Neural cell (in vitro differentiated cells): ENCODE measurements at regions not wholly inside any gene's neighbourhood (a gene's known extent, or its start where the extent isn't known, plus 50 kb on each side); places are given as distances from the start of the nearest gene placed in this dataset.

ENCODE experiments used
- H2AFZ ChIP-seq: fragments of 200-600, 300-800 bp; sonication (generic), shearing (Covaris generic); 2 replicates; pipeline ENCODE4 v1.6.0; 2014; ENCODE audit warnings: low read depth, mild to moderate bottlenecking, antibody characterized with exemption, low read length, moderate library complexity
- H3F3A ChIP-seq: fragments of 200-600 bp; shearing (Covaris generic); 2 replicates; pipeline ENCODE4 v1.6.1; 2016; ENCODE audit warnings: mild to moderate bottlenecking, moderate library complexity, mixed read lengths, antibody characterized with exemption, low read length; ENCODE audit not compliant: insufficient read depth, poor library complexity, severe bottlenecking
- H3K27ac ChIP-seq: fragments of 200-600, 300-800 bp; sonication (generic), shearing (Covaris generic); 2 replicates; pipeline ENCODE4 v1.5.1; 2014; ENCODE audit warnings: mild to moderate bottlenecking, low read length, moderate library complexity
- H3K27me3 ChIP-seq: fragments of 300-800, 200-600 bp; sonication (generic), shearing (Covaris generic); 2 replicates; pipeline ENCODE4 v1.6.0; 2014; ENCODE audit warnings: mild to moderate bottlenecking, low read depth, low read length, moderate library complexity; ENCODE audit not compliant: insufficient read depth
- H3K36me3 ChIP-seq: fragments of 300-800, 200-600 bp; sonication (generic), shearing (Covaris generic); 2 replicates; pipeline ENCODE4 v1.5.1; 2014; ENCODE audit warnings: mild to moderate bottlenecking, antibody characterized with exemption, low read length, moderate library complexity; ENCODE audit not compliant: insufficient read depth
- H3K4me2 ChIP-seq: fragments of 300-800, 200-600 bp; sonication (generic), shearing (Covaris generic); 2 replicates; pipeline ENCODE4 v1.6.0; 2014; ENCODE audit warnings: mild to moderate bottlenecking, low read length
- H3K4me3 ChIP-seq: fragments of 300-800, 200-600 bp; sonication (generic), shearing (Covaris generic); 2 replicates; pipeline ENCODE4 v1.5.1; 2014; ENCODE audit warnings: mild to moderate bottlenecking, low read length, moderate library complexity
- H3K79me2 ChIP-seq: fragments of 200-600 bp; shearing (Covaris generic); replicated peaks from 2 replicates; pipeline ENCODE4 v1.6.0; 2014; ENCODE audit warnings: mild to moderate bottlenecking, low read length, moderate library complexity; ENCODE audit not compliant: insufficient read depth
- H3K9ac ChIP-seq: fragments of 300-800, 200-600 bp; sonication (generic), shearing (Covaris generic); 2 replicates; pipeline ENCODE4 v1.6.1; 2016; ENCODE audit warnings: mild to moderate bottlenecking, low read length, mixed read lengths
- H3K9me2 ChIP-seq: fragments of 200-600 bp; shearing (Covaris generic); 2 replicates; pipeline ENCODE4 v1.6.1; 2016; ENCODE audit warnings: mild to moderate bottlenecking, low read length, mixed read lengths; ENCODE audit not compliant: insufficient read depth
- H3K9me3 ChIP-seq: fragments of 200-600, 300-800 bp; sonication (generic), shearing (Covaris generic); 2 replicates; pipeline ENCODE4 v1.6.1; 2016; ENCODE audit warnings: mild to moderate bottlenecking, mixed run types, low read length, moderate library complexity, mixed read lengths
- H4K20me1 ChIP-seq: fragments of 200-600 bp; shearing (Covaris generic); 2 replicates; pipeline ENCODE4 v1.6.1; 2016; ENCODE audit warnings: mild to moderate bottlenecking, mixed run types; ENCODE audit not compliant: insufficient read depth
- CTCF ChIP-seq: fragments of 450-650 bp; IDR thresholded peaks from 2 replicates; pipeline ENCODE4 v1.5.1; 2014; ENCODE audit warnings: antibody characterized with exemption, mild to moderate bottlenecking, moderate library complexity; ENCODE audit not compliant: poor library complexity, severe bottlenecking
- EZH2 ChIP-seq: fragments of 200-600, 300-800 bp; shearing (Covaris generic), sonication (generic); IDR thresholded peaks from 2 replicates; pipeline ENCODE4 v1.6.1; 2014; ENCODE audit warnings: antibody characterized with exemption, low read length, borderline replicate concordance, mild to moderate bottlenecking; ENCODE audit not compliant: insufficient read depth, poor library complexity, severe bottlenecking
- MXI1 ChIP-seq: fragments of 450-650 bp; conservative IDR thresholded peaks from 2 replicates; pipeline ENCODE4 v1.6.1; 2014; ENCODE audit warnings: antibody characterized with exemption, mild to moderate bottlenecking; ENCODE audit not compliant: poor library complexity, severe bottlenecking
- POLR2AphosphoS5 ChIP-seq: IDR thresholded peaks from 2 replicates; pipeline ENCODE4 v1.6.1; 2012
- REST ChIP-seq: IDR thresholded peaks from 2 replicates; pipeline ENCODE4 v1.6.1; 2012; ENCODE audit warnings: borderline replicate concordance
- TAF1 ChIP-seq: IDR thresholded peaks from 2 replicates; pipeline ENCODE4 v1.6.1; 2012; ENCODE audit warnings: low read depth

- Histone ChIP-seq H3F3A (no peaks in the 10 kb centered on the region), H3K9me3 (no peaks in the 10 kb centered on the region), H3K4me3 (no peak overlapping the region), H2AFZ (no peak overlapping the region), H3K27ac (no peak overlapping the region), H3K27me3 (no peaks in the 10 kb centered on the region), H3K9ac (no peak overlapping the region), H3K36me3 (no peaks in the 10 kb centered on the region), H3K4me2 (no peak overlapping the region), H3K9me2 (no peaks in the 10 kb centered on the region), H4K20me1 (no peaks in the 10 kb centered on the region), H3K79me2 (no peaks in the 10 kb centered on the region)
- TF ChIP-seq POLR2AphosphoS5 (no peak), EZH2 (no peak), TAF1 (no peak), REST (no peak)
Observed at GRCh38 chr14:32017587-32017986, 59.5 kb upstream of the ARHGAP5 start.

GRCh38 chr14:32018391-32019092 is 58.6 kb upstream of the ARHGAP5 start:
- Histone ChIP-seq H3K9me3 (no peaks in the 10 kb centered on the region), H3F3A (no peaks in the 10 kb centered on the region), H3K4me2 (no peak overlapping the region), H3K9me2 (no peaks in the 10 kb centered on the region), H3K79me2 (no peaks in the 10 kb centered on the region), H4K20me1 (no peaks in the 10 kb centered on the region), H3K9ac (no peak overlapping the region), H3K27me3 (no peaks in the 10 kb centered on the region), H2AFZ (no peak overlapping the region), H3K36me3 (no peaks in the 10 kb centered on the region), H3K27ac (no peak overlapping the region), H3K4me3 (no peak overlapping the region)
- TF ChIP-seq MXI1 (no peak), EZH2 (no peak), REST (no peak), TAF1 (no peak), CTCF (no peak)
